Neural progenitor cell (in vitro differentiated cells): ENCODE measurements at regions not wholly inside any gene's neighbourhood (a gene's known extent, or its start where the extent isn't known, plus 50 kb on each side); places are given as distances from the start of the nearest gene placed in this dataset.

Experiments used
- DNase-seq: peaks from one replicate; pipeline ENCODE4 v3.0.0-alpha.2; 2016; ENCODE audit warnings: low spot score
- H2AFZ ChIP-seq: fragments of 200-600 bp; sonication (generic); replicated peaks from 2 replicates; pipeline ENCODE4 v1.6.1; 2016; ENCODE audit warnings: antibody characterized with exemption
- H3F3A ChIP-seq: fragments of 200-600 bp; sonication (generic); 2 replicates; pipeline ENCODE4 v1.6.1; 2016; ENCODE audit warnings: antibody characterized with exemption, low read depth
- H3K27ac ChIP-seq: fragments of 200-600 bp; sonication (generic); 2 replicates; pipeline ENCODE4 v1.5.1; 2016; ENCODE audit warnings: mild to moderate bottlenecking
- H3K27me3 ChIP-seq: fragments of 200-600 bp; sonication (generic); 2 replicates; pipeline ENCODE4 v1.6.1; 2016; ENCODE audit warnings: mild to moderate bottlenecking, moderate library complexity
- H3K36me3 ChIP-seq: fragments of 200-600 bp; sonication (generic); 2 replicates; pipeline ENCODE4 v1.5.1; 2016
- H3K4me1 ChIP-seq: fragments of 200-600 bp; sonication (generic); 2 replicates; pipeline ENCODE4 v1.6.1; 2016; ENCODE audit warnings: mixed run types
- H3K4me2 ChIP-seq: fragments of 200-600 bp; sonication (generic); 2 replicates; pipeline ENCODE4 v1.6.1; 2016
- H3K4me3 ChIP-seq: fragments of 200-600 bp; sonication (generic); 2 replicates; pipeline ENCODE4 v1.5.1; 2016
- H3K79me2 ChIP-seq: fragments of 200-600 bp; sonication (generic); 2 replicates; pipeline ENCODE4 v1.6.1; 2016; ENCODE audit warnings: low read depth
- H3K9ac ChIP-seq: fragments of 200-600 bp; sonication (generic); 2 replicates; pipeline ENCODE4 v1.6.1; 2016
- H3K9me3 ChIP-seq: fragments of 200-600 bp; sonication (generic); 2 replicates; pipeline ENCODE4 v1.5.1; 2016; ENCODE audit warnings: low read depth
- H4K20me1 ChIP-seq: fragments of 200-600 bp; sonication (generic); 2 replicates; pipeline ENCODE4 v1.6.1; 2016; ENCODE audit warnings: low read depth
- H3K27ac Mint-ChIP-seq: 3 replicates; pipeline ENCODE4 v1.8.0; 2021; ENCODE audit warnings: mixed read lengths
- H3K27me3 Mint-ChIP-seq: 2 replicates; pipeline ENCODE4 v1.8.0; 2022; ENCODE audit warnings: low read depth, mild to moderate bottlenecking, inconsistent platforms, moderate library complexity, mixed read lengths; ENCODE audit not compliant: insufficient read depth
- H3K36me3 Mint-ChIP-seq: 3 replicates; pipeline ENCODE4 v1.8.0; 2021; ENCODE audit warnings: mixed read lengths
- H3K4me1 Mint-ChIP-seq: 3 replicates; pipeline ENCODE4 v1.8.0; 2021; ENCODE audit warnings: mixed read lengths
- H3K4me3 Mint-ChIP-seq: 3 replicates; pipeline ENCODE4 v1.8.0; 2021; ENCODE audit warnings: mild to moderate bottlenecking, moderate library complexity, mixed read lengths
- H3K9me3 Mint-ChIP-seq: 3 replicates; pipeline ENCODE4 v1.8.0; 2020; ENCODE audit warnings: mixed read lengths
- EZH2 ChIP-seq: fragments of 200-600 bp; sonication (generic); IDR thresholded peaks from 2 replicates; pipeline ENCODE4 v1.6.1; 2017; ENCODE audit warnings: antibody characterized with exemption, mild to moderate bottlenecking, moderate library complexity
- EZH2phosphoT487 ChIP-seq: fragments of 200-600 bp; sonication (generic); IDR thresholded peaks from 2 replicates; pipeline ENCODE4 v1.6.1; 2017; ENCODE audit warnings: antibody characterized with exemption
- TF ChIP-seq, protein P1 (sequence below): fragments of 200-600 bp; sonication (generic); IDR thresholded peaks from 2 replicates; pipeline ENCODE4 v1.5.1; 2017; ENCODE audit warnings: antibody characterized with exemption, mild to moderate bottlenecking

DNA sequence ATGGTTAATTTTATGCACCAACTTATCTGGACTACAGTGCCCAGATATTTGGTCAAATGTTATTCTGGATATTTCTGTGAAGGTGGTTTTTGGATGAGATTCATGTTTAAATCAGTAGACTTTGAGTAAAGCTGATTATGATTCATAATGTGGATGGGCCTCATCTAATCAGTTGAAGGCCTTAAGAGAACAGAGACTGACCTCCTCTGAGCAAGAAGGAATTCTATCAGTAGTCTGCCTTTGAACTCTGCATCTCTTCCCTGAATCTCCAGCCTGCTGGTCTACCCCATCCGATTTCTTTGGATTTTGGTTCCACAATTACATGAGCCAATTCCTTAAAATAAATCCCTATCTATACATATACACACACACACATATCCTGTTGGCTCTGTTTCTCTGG lies 82.8 kb upstream of the MAP4K3 start:
- TF ChIP-seq EZH2 = no peak
- TF ChIP-seq EZH2phosphoT487 = no peak
- TF ChIP-seq, protein P1, sequence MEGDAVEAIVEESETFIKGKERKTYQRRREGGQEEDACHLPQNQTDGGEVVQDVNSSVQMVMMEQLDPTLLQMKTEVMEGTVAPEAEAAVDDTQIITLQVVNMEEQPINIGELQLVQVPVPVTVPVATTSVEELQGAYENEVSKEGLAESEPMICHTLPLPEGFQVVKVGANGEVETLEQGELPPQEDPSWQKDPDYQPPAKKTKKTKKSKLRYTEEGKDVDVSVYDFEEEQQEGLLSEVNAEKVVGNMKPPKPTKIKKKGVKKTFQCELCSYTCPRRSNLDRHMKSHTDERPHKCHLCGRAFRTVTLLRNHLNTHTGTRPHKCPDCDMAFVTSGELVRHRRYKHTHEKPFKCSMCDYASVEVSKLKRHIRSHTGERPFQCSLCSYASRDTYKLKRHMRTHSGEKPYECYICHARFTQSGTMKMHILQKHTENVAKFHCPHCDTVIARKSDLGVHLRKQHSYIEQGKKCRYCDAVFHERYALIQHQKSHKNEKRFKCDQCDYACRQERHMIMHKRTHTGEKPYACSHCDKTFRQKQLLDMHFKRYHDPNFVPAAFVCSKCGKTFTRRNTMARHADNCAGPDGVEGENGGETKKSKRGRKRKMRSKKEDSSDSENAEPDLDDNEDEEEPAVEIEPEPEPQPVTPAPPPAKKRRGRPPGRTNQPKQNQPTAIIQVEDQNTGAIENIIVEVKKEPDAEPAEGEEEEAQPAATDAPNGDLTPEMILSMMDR = no peak
- H3K9ac ChIP-seq = no peak overlapping the region
- Mint-ChIP-seq H3K27ac (no peak overlapping the region), H3K4me1 (peaks cover 32% of the 10 kb centered on the region), H3K27me3 (peaks cover 2% of the 10 kb centered on the region), H3K36me3 (peaks cover 22% of the 10 kb centered on the region), H3K9me3 (peaks cover 35% of the 10 kb centered on the region), H3K4me3 (no peak overlapping the region)
- H3F3A ChIP-seq = peaks cover 7% of the 10 kb centered on the region
- no peak overlapping the region for H2AFZ ChIP-seq
- H3K4me2 ChIP-seq = no peak overlapping the region
- H3K27ac ChIP-seq = no peak overlapping the region
- H3K36me3 ChIP-seq = no peaks in the 10 kb centered on the region
- H3K4me3 ChIP-seq = no peak overlapping the region
- peaks cover 18% of the 10 kb centered on the region for H3K4me1 ChIP-seq
- no peaks in the 10 kb centered on the region for H3K79me2 ChIP-seq
- no peaks in the 10 kb centered on the region for H3K27me3 ChIP-seq
- H4K20me1 ChIP-seq = no peaks in the 10 kb centered on the region
- H3K9me3 ChIP-seq = no peaks in the 10 kb centered on the region
- DNase-seq = no peak

DNA sequence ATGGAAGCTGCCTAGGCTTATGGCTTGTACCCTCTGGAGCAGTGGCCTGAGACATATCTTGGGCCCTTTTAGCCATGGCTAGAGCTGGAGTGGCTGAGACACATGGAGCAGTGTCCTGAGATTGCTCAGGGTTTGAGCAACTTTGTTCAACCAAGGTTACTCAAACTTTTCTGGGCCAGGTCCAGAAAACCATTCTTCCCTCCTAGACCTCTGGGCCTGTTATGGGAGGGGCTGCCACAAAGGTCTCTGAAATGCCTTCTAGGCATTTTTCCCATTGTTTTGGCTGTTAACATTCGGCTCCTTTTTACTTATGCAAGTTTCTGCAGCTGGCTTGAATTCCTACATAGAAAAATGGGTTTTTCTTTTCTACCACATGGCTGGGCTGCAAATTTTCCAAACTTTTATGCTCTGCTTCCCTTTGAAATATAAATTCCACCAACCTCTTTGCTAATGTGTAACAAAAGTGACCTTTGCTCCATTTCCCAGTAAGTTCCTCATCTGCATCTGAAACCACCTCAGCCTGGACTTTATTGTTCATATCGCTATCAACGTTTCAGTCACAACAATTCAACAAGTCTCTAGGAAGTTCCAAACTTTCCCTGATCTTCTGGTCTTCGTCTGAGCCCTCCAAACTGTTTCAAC lies 84.9 kb upstream of the MAP4K3 start:
- H3K4me1 Mint-ChIP-seq = peaks cover 13% of the 10 kb centered on the region
- Histone ChIP-seq H3K4me2 (no peak overlapping the region), H3K4me1 (peaks cover 3% of the 10 kb centered on the region), H3K79me2 (no peaks in the 10 kb centered on the region), H3F3A (no peaks in the 10 kb centered on the region), H3K4me3 (no peak overlapping the region), H3K9ac (no peak overlapping the region), H3K27ac (no peak overlapping the region), H4K20me1 (no peaks in the 10 kb centered on the region), H3K36me3 (no peaks in the 10 kb centered on the region), H3K27me3 (no peaks in the 10 kb centered on the region), H3K9me3 (no peaks in the 10 kb centered on the region), H2AFZ (no peak overlapping the region)
- H3K36me3 Mint-ChIP-seq = peaks cover 24% of the 10 kb centered on the region
- H3K27me3 Mint-ChIP-seq = peaks cover 4% of the 10 kb centered on the region
- TF ChIP-seq EZH2 (no peak), EZH2phosphoT487 (no peak)
- TF ChIP-seq, protein P1 = no peak
- H3K9me3 Mint-ChIP-seq = peaks cover 37% of the 10 kb centered on the region
- DNase-seq = no peak
- no peak overlapping the region for H3K4me3 Mint-ChIP-seq
- H3K27ac Mint-ChIP-seq = no peak overlapping the region

DNA sequence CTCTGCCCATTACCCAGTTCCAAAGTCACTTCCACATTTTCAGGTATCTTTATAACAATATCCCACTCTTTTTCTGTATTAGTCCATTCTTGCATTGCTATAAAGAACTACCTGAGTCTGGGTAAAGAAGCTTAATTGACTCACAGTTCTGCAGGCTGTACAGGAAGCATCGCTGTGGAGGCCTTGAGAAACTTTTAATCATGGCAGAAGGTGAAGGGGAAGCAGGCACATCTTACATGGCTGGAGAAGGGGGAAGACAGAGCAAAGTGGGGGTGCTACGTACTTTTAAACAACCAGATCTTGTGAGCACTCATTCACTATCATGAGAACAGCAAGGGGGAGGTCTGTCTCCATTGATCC lies 85.4 kb upstream of the MAP4K3 start:
- peaks cover 4% of the 10 kb centered on the region for H3K27me3 Mint-ChIP-seq
- H3K4me1 ChIP-seq = no peaks in the 10 kb centered on the region
- H3K9me3 ChIP-seq = no peaks in the 10 kb centered on the region
- no peak overlapping the region for H3K27ac ChIP-seq
- H3K4me2 ChIP-seq = no peak overlapping the region
- TF ChIP-seq EZH2phosphoT487 (no peak), EZH2 (no peak)
- TF ChIP-seq, protein P1 = no peak
- no peak overlapping the region for H3K4me3 ChIP-seq
- H3K79me2 ChIP-seq = no peaks in the 10 kb centered on the region
- DNase-seq = no peak
- H4K20me1 ChIP-seq = no peaks in the 10 kb centered on the region
- peaks cover 37% of the 10 kb centered on the region for H3K9me3 Mint-ChIP-seq
- no peaks in the 10 kb centered on the region for H3F3A ChIP-seq
- no peak overlapping the region for H2AFZ ChIP-seq
- peaks cover 24% of the 10 kb centered on the region for H3K36me3 Mint-ChIP-seq
- H3K36me3 ChIP-seq = no peaks in the 10 kb centered on the region
- no peak overlapping the region for H3K9ac ChIP-seq
- no peak overlapping the region for H3K27ac Mint-ChIP-seq
- peaks cover 8% of the 10 kb centered on the region for H3K4me1 Mint-ChIP-seq
- no peak overlapping the region for H3K4me3 Mint-ChIP-seq
- no peaks in the 10 kb centered on the region for H3K27me3 ChIP-seq
